ENCODE measurements at regions not wholly inside any gene's neighbourhood (a gene's known extent, or its start where the extent isn't known, plus 50 kb on each side); places are given as distances from the start of the nearest gene placed in this dataset.
A peak's percentile ranks its signal among the peaks of the same experiment; 100 is the strongest.
"Not testable (repeated sequence)": the region's sequence is repeated elsewhere in the genome, so short reads cannot be mapped to it uniquely, and the experiment has no call there.

- WGBS, 2 donors (ENCODE audit: low coverage in 1 of 2), result 69 to 89% methylated on average over 1 to 2 of the region's 2 CpGs
- H3K4me1 ChIP-seq, result peaks cover 0 to 7% (median 0%) of the 10 kb centered on the region in 3 donors
Measured at GRCh38 chr2:49857371-49858112, 703.2 kb upstream of the FSHR start.

GRCh38 chr2:49845671-49846070 is 691.4 kb upstream of the FSHR start:
- no peak overlapping the region for H3K4me3 ChIP-seq
- no peaks in the 10 kb centered on the region for H3K36me3 ChIP-seq
- WGBS, 2 donors (ENCODE audit: low coverage in 1 of 2), result 57 to 67% methylated on average over 4 of the region's 4 CpGs
- no peaks in the 10 kb centered on the region for H3K27me3 ChIP-seq
- ATAC-seq, result no peak
- peaks cover 0 to 6% (median 0%) of the 10 kb centered on the region in 3 donors for H3K4me1 ChIP-seq
- no peak for TF ChIP-seq POLR2AphosphoS5 (IDR thresholded peaks at IDR 0.05)
- no peak for TF ChIP-seq CTCF (IDR thresholded peaks at IDR 0.05)
- TF ChIP-seq POLR2A (IDR thresholded peaks at IDR 0.05), result no peak
- TF ChIP-seq EP300 (IDR thresholded peaks at IDR 0.05), result no peak
- peaks cover 0 to 10% (median 3%) of the 10 kb centered on the region in 3 donors for H3K9me3 ChIP-seq
- peak overlapping the region in 1 of 4 donors; percentile 53 for H3K27ac ChIP-seq

More at GRCh38 chr2:49857371-49858112, 703.2 kb upstream of the FSHR start:
- ATAC-seq, result no peak
- H3K36me3 ChIP-seq, result no peaks in the 10 kb centered on the region
- no peak overlapping the region for H3K4me3 ChIP-seq
- TF ChIP-seq POLR2A (IDR thresholded peaks at IDR 0.05), result no peak
- TF ChIP-seq POLR2AphosphoS5 (IDR thresholded peaks at IDR 0.05), result no peak
- TF ChIP-seq CTCF (IDR thresholded peaks at IDR 0.05), result no peak
- no peak for TF ChIP-seq EP300 (IDR thresholded peaks at IDR 0.05)
- no peaks in the 10 kb centered on the region for H3K27me3 ChIP-seq
- H3K27ac ChIP-seq, result no peak overlapping the region
- H3K9me3 ChIP-seq, result no peaks in the 10 kb centered on the region

GRCh38 chr2:49845021-49845420 is 690.7 kb upstream of the FSHR start:
- TF ChIP-seq POLR2A (IDR thresholded peaks at IDR 0.05) (no peak), EP300 (IDR thresholded peaks at IDR 0.05) (no peak), CTCF (IDR thresholded peaks at IDR 0.05) (no peak), POLR2AphosphoS5 (IDR thresholded peaks at IDR 0.05) (no peak)
- Histone ChIP-seq H3K4me3 (no peak overlapping the region), H3K27me3 (no peaks in the 10 kb centered on the region), H3K4me1 (peaks cover 0 to 6% (median 0%) of the 10 kb centered on the region in 3 donors), H3K27ac (no peak overlapping the region), H3K9me3 (peaks cover 0 to 10% (median 3%) of the 10 kb centered on the region in 3 donors), H3K36me3 (no peaks in the 10 kb centered on the region)
- no peak for ATAC-seq

- H3K27me3 ChIP-seq, H3K4me1 ChIP-seq, H3K4me3 ChIP-seq, H3K36me3 ChIP-seq, H3K9me3 ChIP-seq, H3K27ac ChIP-seq, ATAC-seq: not testable (repeated sequence)
- 96 to 98% methylated on average over 4 to 6 of the region's 6 CpGs for WGBS, 2 donors (ENCODE audit: low coverage in 1 of 2)
Measured at GRCh38 chr2:49844113-49844512, 689.8 kb upstream of the FSHR start.

- WGBS, 2 donors (ENCODE audit: low coverage in 1 of 2), result no CpG with 5 or more reads among the region's 2 CpGs
- Histone ChIP-seq H3K4me1 (peaks cover 0 to 6% (median 0%) of the 10 kb centered on the region in 3 donors), H3K27me3 (no peaks in the 10 kb centered on the region), H3K27ac (no peak overlapping the region), H3K36me3 (no peaks in the 10 kb centered on the region), H3K9me3 (peaks cover 0 to 10% (median 3%) of the 10 kb centered on the region in 3 donors), H3K4me3 (no peak overlapping the region)
- TF ChIP-seq CTCF (IDR thresholded peaks at IDR 0.05) (no peak), POLR2AphosphoS5 (IDR thresholded peaks at IDR 0.05) (no peak), POLR2A (IDR thresholded peaks at IDR 0.05) (no peak), EP300 (IDR thresholded peaks at IDR 0.05) (no peak)
- no peak for ATAC-seq
Measured at GRCh38 chr2:49843314-49843713, 689.0 kb upstream of the FSHR start.
